Embryonic facial prominence (tissue), 1 donor: ENCODE measurements at regions not wholly inside any gene's neighbourhood (a gene's known extent, or its start where the extent isn't known, plus 50 kb on each side); places are given as distances from the start of the nearest gene placed in this dataset.
A peak's percentile ranks its signal among the peaks of the same experiment; 100 is the strongest.

ENCODE experiments used
- DNase-seq: peaks from one replicate; pipeline ENCODE4 v3.0.0-alpha.2; 2016; ENCODE audit errors: extremely low spot score

DNA sequence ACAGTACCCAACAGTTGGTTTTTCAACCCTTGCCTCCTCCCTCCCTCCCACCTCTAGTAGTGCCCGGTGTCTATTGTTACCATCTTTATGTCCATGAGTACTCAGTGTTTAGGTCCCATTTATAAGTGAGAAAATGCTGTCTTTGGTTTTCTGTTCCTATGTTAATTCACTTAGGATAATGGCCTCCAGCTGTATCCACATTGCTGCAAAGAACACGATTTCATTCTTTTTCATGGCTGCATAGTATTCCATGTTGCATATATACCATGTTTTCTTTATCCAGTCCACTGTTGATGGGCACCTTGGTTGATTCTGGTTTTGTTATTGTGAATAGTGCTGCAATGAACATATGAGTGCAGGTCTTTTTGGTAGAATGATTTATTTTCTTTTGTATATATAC is 631.3 kb downstream of the MED13L start:
- DNase-seq: no peak

DNA sequence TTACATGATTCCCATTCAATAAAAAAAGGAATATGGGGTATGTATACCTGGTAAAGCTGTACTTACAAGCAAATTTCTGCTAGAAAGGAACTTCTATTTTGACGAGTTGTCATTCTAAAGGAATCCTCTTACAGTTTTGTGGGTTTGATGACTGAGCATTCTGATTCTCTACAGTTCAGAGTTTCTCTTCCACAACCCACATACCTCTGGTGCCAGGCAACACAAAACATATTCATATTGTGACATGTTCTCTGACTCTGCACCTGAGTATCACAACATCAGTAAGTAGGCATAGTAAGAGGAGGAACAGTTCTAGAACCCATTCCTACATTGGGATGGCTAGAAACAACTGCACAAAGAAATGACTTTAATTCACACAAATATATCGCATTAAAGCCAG is 636.6 kb downstream of the MED13L start:
- DNase-seq: no peak

DNA sequence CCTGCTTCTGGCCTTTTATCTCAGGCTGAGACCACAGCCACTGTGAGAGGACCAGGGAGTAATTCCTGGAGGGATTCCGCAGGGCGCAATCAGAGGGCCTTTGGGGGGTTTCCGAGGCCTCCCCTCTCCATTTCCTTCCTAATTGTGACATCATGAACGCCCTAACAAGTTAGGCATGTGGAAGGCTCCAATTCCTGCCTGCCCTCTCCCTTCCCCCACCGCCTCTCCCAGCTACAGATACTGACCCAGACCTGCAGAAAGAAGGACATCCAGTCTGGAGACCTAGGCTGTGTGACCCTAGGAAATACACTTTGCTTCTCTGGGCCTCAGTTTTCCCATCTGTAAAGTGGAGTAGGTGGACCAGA is 637.9 kb downstream of the MED13L start:
- DNase-seq: no peak

DNA sequence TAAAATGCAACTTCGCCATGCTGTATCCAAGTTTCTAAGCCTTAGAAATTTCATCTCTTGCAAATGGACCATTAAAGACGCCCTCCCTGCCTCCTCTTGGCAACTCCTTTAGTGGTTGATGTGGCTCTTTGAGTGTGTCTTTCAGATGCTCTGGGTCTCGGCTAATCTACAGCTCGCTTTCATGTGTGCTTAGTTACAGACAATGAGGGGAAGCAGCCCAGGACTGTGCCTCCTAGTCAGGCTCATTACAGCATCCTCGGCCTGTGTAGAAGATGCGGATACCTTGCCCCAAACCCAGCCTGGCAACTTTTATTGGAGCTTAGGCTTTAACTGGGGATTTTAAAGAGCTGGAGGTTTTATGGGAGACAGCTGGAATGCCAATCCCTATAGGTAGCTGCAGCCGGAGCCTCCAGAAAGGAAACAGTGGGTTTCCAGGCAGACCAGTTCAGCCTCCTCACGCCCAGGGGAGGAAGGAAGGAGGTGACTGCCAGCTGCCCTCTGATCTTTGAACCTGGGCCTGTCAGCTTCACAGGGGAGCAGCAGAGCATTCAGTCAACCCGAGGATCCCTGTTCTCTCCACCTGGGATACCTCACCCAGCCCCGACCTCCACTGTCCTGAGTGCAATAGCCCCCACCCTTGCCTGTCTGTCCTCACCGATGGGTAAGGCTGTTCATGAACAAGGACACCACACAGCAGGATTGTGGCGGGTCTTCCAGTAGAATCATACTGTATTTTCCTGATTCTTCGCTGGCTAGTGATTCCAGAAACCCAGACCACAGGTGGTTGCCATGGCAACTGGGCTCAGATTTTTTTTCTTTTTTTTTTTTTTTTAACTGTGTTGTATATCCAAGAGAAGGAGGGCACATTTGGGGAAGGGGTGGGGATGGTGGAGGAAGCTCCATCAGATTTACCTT is 638.5 kb downstream of the MED13L start:
- DNase-seq: no peak

DNA sequence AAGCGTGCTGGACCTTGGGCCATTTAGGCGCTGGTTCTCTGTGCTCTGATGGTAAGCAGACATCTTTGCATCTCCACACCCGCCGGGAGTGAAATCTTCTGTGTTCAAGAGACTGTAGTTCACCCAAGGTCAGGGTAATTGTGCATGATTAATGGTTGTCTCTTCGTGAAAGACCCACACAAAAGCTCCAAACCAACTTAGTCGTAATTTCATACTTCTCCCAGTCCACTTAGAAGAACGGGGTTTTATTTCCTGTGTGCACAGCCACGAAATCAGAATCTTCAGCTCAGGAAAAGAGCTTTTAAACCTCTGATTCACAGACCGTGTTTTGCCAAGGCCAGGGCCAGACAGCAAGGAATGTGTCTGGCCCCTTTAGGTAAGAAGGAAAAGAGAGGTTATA is 640.9 kb downstream of the MED13L start:
- DNase-seq: no peak

DNA sequence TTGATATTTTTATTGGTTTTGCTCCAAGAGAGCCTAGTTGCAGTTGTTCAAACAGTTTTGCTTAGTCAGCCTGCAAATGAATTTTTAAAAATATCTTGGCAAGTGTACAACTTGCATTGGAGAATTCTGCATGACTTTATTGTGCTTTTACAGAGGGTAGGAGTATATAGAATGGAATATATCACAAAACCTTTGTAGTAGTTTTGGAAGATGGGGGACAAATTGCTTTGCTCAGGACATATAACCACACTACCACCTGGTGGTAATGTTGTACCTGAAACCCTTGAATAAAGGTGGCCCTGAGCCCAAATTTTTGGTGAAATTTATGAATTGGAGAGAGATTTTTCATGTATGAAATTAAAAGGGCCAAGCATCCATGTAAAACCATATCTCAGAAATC is 645.2 kb downstream of the MED13L start:
- DNase-seq: no peak

DNA sequence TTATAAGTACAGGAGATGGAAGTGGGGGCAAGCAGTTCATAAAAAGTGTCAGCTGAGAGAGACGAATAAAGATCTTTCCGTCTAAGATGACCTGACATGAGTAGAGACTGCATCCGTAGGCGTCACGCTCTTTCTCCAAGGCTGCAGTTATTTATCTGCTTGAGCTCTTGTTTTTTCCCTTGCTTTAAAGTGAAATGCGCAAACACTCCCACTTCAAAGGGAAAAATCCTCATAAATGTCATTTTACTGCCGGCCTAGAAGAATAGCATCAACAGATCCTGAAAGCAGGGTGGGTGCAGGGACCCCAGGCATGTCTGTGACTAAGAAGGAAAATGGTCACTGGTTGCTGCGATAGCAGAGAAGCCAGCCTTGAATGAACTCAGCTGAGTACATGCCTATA is 647.4 kb downstream of the MED13L start:
- no peak for DNase-seq

DNA sequence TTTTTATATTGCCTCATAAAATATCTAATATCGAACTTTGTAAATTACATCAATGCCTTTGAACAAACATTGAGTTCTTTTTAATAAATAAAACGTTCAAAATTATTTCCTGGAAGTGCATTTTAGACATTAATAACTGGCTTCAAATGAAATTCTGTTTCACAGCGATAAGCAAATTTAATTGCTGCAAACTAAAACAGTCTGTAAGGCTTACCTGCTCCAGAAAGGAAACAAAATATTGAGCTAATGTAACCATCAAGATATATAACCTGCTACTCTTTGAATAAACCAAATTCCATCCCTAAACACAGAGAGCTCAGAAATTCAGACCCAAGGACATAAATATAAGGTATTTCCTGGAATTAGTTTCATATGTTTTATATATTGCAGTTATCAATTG is 651.3 kb downstream of the MED13L start:
- DNase-seq: no peak

DNA sequence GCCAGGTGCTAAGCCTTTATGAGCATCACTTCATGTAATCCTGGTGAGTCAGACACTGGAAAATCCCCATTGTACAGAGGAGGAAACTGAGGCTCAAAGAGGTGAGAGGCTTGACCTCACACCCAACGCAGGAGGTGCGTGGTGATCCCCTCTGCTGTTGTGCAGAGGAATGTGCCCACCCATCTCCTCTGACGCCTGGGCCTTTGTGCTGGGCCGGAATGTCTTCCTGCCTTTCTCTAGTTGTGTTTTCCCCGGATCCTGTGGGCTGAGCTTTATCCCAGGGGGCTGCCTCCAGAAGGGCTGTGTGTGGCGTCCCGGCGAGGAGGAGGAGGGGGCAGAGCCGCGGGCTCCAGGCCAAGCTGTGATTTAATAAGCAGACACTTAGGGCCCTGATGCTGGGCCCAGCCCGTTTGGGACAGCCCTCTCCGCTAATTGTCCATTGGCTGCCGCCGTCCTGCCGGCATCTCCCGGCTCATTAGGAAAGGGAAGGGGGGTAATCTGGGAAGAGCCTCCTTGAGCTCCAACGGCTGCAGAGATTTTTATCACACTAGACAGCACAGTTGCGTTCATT is 653.6 kb downstream of the MED13L start:
- DNase-seq: no peak

DNA sequence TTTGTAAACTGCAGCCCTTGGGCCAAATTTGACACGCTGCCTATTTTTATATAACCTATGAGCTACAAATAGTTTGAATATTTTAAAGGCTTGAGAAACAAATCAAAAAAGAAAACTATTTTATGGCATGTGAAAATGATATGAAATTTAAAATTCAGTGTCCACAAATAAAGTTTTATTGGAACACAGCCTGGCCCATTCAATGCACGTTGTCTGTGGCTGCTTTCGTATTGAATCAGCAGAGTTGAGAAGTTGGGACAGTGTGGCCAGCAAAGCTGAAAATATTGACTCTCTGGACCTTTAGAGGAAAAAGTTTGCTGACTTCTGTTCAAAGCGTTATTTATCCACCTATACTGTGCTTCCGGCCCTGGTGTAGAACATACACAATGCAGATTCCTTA is 654.2 kb downstream of the MED13L start:
- no peak for DNase-seq

DNA sequence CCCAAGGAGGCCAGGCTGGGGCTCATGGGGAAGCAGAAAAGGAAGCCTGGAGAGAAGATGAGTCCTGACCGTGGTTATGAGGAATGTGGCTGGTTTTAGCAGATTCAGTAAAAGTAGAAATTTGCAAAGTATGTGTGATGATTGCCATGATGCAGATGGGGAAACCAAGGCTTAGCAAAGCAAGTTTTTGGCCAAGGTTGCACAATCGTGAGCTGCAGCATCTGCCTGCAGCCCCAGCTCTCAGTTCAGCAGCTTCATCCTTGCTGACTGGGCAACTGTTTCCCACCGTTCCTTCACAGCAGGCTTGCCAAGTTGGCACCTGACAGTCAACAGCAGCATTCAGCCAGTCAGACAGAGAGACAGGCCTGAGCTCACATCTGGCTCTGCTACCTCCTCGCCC is 656.7 kb downstream of the MED13L start:
- DNase-seq: no peak

DNA sequence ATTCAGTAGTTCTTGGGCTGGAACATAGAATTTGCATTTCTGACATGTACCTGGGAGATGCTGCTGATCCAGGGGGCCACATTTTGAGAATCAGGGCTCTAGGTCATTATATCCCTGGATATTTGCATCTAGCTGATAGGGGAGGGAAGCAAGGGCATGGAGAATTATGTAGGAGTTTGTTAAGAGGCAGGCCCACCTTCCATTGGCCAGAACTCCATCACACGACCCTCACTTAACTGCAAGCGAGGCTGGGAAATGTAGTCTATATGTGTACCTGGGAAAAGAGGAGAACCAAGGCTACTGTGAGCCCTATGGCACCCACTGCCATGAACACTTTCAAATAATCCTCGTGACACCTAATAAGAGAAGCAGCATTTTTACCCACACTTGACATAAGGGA is 657.6 kb downstream of the MED13L start:
- DNase-seq: no peak

DNA sequence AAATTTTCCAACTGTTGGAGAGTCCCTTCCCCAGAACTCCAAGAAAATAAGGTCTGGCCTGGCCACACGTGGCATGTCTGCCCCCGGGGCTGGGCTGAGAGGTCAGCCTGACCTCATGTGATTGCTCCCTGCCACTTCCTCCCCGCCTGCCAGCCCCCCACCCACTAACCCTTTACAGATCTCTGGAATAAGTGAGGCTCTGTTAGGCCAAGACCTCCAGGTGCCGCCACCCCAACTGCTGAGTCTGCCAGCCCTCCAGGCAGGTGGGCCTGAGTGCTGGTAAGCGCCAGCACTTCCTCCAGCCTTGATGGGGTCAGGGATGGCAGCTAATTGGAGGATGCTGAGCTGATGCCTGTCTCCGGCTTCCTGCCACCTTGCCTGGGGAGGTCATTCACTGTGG is 658.4 kb downstream of the MED13L start:
- DNase-seq: no peak

DNA sequence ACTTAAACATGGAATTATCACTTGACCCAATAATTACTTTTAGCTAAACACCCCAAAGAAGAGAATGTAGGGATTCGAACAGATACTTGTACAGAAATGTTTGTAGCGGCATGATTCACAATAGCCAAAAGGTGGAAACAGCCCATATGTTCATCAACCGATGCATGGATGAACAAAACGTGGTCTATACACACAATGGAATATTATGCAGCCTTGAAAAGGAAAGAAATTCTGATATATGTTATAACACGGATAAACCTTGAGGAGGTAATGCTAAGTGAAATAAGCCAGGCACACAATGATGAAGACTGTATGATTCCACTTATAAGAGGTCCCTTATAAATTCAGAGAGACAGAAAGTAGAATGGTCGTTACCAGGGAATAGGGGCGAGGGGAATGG is 659.4 kb downstream of the MED13L start:
- DNase-seq: no peak

DNA sequence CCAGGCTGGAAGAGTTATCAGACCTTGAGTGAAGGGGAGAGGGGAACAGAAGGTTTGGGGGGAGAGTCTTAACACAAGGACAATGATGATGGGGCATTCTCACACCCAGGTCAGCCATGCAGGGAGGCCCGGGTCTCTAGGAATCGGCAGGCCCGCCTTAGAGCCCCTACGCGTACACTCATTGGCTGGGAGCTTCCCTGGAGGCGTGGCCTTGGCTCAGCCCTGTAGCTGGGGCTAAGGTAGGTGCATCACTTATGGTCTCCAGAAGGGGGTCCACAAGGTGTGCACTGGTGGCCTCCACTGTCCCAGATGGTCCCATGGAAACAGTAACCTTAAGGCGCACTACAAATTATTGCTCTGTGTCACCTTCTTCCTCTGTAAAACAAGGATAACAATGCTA is 660.1 kb downstream of the MED13L start:
- no peak for DNase-seq

DNA sequence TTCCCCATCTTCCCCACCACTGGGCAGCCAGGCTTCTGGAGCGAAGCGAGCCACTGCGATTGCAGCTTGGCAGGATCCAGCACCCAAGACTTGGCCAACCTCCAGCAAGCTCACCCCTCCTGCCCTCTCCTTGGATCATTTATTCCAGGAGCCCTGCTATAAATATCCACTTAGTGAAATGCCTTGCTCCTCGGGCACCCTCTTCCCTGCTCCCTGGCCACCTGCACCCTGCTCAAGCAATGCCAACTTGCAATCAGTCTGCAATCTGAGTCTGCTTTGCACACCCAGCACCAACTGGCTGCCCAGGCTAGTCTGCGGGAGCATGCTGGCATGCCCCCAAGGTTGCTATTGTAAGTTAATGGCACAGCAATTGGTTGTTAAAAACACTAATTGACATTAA is 666.0 kb downstream of the MED13L start:
- no peak for DNase-seq

DNA sequence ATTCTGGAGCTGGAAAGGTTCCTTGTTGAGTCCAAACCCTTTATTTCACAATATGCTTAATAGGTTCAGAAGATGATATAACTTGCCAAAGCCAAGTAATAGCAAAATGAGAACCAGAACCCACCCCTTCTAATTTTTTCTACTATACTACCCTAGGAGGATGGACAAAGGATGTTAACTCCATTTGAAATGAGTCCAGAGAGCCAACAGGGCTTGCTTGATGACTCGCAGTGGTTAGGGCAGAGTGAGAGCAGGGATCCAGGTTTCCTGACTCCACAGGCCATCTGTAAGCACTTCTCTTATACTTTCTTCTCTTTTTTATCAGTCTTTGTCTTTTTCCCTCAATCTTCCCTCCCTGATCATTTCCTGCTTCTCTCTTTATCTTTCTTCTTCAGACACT is 668.1 kb downstream of the MED13L start:
- no peak for DNase-seq

DNA sequence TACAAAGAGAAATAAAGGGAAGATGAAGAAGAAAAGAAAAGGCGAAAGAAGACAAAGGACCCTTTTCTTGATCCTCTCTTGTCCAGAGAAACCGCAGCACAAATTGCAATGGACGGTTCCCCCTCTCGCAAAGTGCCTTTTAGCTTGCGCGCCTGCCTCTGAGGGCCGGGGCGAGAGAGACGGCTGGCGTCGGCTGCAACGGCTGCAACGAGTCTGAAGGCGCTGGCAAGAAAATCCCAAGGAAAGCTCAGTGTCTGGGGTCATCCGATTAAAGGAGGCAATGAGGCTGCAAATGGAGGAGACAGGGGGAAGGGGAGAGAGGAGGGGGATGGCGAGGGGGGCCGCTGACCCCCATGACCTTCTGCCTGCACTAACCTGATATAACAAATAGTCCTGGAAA is 671.5 kb downstream of the MED13L start:
- DNase-seq: no peak

DNA sequence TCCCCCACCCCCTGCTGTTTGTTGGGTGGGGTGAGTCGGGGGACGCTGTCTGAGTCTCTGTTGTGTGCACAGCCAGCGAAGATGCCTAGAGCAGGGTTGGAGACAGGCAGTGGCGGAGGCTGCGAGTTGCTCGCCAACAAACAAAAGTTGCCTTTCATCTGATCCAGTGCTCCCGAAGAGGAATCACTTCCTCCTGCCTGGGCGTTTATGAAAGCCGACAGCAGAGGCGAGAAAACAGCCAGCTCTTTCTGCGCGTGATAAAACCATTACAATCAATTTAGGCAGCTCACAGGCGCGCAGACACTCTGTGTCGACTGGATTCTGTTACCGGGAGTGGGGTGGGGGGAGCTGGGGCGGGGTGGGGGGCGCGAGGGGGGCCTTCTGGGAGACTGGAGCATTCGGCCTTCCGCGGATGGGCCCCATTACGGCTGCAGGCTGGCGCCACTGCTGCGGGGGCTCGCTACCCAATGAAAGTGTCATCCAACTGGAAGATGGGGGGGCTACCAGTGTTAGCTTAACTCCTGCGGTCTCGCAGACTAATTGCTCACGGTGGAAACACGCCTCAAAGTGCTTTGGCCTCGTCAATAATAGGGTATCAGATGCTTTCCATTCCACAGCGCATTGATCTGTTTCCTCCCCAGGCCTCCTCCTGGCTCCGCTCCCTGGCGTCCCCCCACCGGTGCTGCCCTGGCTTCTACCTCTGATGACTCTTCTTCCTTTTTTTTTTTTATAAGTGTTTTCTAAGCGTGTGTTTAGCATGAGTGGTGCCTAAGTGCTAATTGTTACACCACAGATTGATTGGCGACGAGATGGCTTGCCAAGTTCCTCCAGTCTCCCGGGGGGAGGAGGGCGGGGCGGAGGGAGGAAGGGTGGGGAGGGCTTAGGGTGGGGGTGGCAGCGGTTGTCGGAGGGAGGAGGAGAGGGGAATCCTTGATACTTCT is 678.4 kb downstream of the MED13L start:
- peak; percentile 46 for DNase-seq

DNA sequence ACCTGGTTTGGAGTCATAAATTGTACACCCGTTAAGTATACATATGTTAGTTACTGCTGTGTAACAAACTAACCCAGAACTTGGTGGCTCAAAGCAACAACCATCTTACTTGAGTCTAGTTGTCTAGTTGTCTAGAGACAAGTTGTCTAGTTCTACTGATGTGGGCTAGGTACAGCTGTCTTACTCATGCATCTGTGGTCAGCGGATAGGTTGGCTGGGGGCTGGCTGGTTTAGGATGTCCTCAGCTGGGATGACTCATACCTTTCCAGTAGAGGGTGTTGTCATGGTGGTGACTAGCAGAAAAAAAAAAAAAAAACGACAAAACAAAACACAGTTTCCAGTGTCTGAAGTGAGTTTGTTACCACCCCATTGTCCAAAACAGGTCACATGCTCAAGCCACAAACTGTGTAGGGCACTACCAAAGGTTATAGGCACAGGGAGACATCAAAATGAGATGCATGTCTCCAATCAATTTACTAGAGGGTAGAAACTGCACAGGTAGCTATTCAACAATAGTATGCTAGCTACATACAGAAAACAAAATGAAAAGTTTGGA is 680.3 kb downstream of the MED13L start:
- no peak for DNase-seq

DNA sequence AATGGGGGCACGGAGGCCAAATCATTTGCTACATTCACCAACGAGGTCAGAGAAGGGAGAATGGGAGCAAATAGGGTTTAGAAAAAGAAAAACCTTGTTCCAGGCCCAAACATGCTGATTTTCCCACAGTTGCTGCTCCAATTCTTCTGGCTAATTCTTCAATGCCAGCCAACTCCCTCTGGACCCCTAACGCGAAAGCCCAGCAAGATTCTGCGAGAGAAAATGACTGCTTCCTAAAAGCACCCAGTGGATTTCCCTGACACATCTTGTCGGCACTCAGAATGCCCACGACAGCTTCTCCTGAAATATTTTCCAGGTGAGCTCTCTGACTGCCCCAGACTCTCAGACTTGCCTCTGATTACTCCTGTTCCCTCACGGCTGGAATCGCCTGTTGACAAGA is 689.4 kb downstream of the MED13L start:
- DNase-seq: no peak

DNA sequence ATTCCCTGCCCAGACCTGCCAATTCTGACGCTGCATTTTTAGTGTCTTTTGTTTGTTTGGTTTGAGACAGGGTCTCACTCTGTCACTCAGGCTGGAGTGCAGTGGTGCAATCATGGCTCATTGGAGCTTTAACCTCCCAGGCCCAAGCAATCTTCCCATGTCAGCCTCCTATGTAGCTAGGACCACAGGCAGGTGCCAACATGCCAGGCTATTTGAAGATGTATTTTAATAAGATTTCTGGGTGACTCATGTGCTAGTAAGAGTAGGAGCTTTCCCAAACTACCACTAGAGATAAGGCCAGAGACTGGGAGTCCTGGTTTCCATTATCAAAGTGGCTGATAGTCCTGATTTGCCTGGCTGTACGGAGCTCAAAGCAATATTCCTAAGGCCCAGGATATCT is 693.3 kb downstream of the MED13L start:
- no peak for DNase-seq
